Gastroesophageal sphincter (tissue), 3 donors: ENCODE measurements at regions not wholly inside any gene's neighbourhood (a gene's known extent, or its start where the extent isn't known, plus 50 kb on each side); places are given as distances from the start of the nearest gene placed in this dataset.

Experiments
- POLR2A ChIP-seq, 2 donors: fragments of 450-650 bp; IDR thresholded peaks; one replicate each; pipeline ENCODE4 v1.6.1; 2017; ENCODE audit warnings: antibody characterized with exemption in 2 of 2, mild to moderate bottlenecking in 2 of 2, moderate library complexity in 1 of 2
- POLR2AphosphoS5 ChIP-seq: sonication (generic); formaldehyde crosslinking; IDR thresholded peaks from one replicate; pipeline ENCODE4 v1.6.1; 2017; ENCODE audit warnings: antibody characterized with exemption
- TF ChIP-seq, protein P1 (sequence below), 4 experiments: fragments of 200-600 bp in 2 of 4; fragments of 450-650 bp in 2 of 4; sonication (generic) in 1 of 4; IDR thresholded peaks; one replicate each; pipeline ENCODE4 v1.5.1; 2017 to 2019; ENCODE audit warnings: antibody characterized with exemption in 4 of 4, mild to moderate bottlenecking in 2 of 4, moderate library complexity in 2 of 4

- TF ChIP-seq POLR2A (IDR thresholded peaks at IDR 0.05) (no peak), POLR2AphosphoS5 (peak; percentile 30)
- TF ChIP-seq, protein P1, sequence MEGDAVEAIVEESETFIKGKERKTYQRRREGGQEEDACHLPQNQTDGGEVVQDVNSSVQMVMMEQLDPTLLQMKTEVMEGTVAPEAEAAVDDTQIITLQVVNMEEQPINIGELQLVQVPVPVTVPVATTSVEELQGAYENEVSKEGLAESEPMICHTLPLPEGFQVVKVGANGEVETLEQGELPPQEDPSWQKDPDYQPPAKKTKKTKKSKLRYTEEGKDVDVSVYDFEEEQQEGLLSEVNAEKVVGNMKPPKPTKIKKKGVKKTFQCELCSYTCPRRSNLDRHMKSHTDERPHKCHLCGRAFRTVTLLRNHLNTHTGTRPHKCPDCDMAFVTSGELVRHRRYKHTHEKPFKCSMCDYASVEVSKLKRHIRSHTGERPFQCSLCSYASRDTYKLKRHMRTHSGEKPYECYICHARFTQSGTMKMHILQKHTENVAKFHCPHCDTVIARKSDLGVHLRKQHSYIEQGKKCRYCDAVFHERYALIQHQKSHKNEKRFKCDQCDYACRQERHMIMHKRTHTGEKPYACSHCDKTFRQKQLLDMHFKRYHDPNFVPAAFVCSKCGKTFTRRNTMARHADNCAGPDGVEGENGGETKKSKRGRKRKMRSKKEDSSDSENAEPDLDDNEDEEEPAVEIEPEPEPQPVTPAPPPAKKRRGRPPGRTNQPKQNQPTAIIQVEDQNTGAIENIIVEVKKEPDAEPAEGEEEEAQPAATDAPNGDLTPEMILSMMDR (IDR thresholded peaks at IDR 0.05): no peak
Observed at GRCh38 chr12:123096182-123096581, 54.7 kb downstream of the PITPNM2 start.
